IMR-90 (cell line): ENCODE measurements at regions not wholly inside any gene's neighbourhood (a gene's known extent, or its start where the extent isn't known, plus 50 kb on each side); places are given as distances from the start of the nearest gene placed in this dataset.

Source experiments
- POLR2A ChIP-seq: IDR thresholded peaks from 2 replicates; pipeline ENCODE4 v1.6.1; 2012; ENCODE audit warnings: mild to moderate bottlenecking, low read depth, low read length
- TF ChIP-seq, protein P1 (sequence below): conservative IDR thresholded peaks from 2 replicates; pipeline ENCODE4 v1.5.1; 2012; ENCODE audit warnings: mild to moderate bottlenecking, low read depth, low read length, improper control_type of control experiment

DNA sequence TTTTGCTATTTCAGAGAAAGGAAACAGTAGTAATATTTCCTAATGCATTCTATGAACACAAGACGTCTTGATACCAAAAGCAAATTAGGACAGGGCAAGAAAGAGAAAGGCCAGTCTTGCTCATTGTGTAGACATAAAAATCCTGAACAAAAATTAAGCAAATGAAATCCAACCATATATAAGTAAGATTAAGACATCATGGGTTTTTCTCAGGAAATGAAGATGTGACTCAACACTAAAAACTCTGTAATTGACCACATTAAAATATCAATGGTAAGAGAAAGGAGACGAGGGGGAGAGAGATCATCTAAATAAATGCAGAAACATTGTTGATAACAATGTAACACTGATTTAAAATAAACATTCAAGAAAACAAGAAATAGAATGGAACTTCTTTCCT, 205.4 kb downstream of the SOD2 start:
- TF ChIP-seq, protein P1, sequence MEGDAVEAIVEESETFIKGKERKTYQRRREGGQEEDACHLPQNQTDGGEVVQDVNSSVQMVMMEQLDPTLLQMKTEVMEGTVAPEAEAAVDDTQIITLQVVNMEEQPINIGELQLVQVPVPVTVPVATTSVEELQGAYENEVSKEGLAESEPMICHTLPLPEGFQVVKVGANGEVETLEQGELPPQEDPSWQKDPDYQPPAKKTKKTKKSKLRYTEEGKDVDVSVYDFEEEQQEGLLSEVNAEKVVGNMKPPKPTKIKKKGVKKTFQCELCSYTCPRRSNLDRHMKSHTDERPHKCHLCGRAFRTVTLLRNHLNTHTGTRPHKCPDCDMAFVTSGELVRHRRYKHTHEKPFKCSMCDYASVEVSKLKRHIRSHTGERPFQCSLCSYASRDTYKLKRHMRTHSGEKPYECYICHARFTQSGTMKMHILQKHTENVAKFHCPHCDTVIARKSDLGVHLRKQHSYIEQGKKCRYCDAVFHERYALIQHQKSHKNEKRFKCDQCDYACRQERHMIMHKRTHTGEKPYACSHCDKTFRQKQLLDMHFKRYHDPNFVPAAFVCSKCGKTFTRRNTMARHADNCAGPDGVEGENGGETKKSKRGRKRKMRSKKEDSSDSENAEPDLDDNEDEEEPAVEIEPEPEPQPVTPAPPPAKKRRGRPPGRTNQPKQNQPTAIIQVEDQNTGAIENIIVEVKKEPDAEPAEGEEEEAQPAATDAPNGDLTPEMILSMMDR, result no peak
- no peak for TF ChIP-seq POLR2A
